Astrocyte of the cerebellum (primary cell): ENCODE measurements at regions not wholly inside any gene's neighbourhood (a gene's known extent, or its start where the extent isn't known, plus 50 kb on each side); places are given as distances from the start of the nearest gene placed in this dataset.

Source experiments
- DNase-seq: peaks from one replicate; pipeline ENCODE4 v3.0.0-alpha.2; 2011; ENCODE audit warnings: low read depth
- H3K4me3 ChIP-seq: 2 replicates; pipeline ENCODE4 v1.5.1; 2011; ENCODE audit warnings: mild to moderate bottlenecking, low read depth, low read length, moderate library complexity
- CTCF ChIP-seq: IDR thresholded peaks from 2 replicates; pipeline ENCODE4 v1.5.1; 2012; ENCODE audit warnings: low read length, low read depth, moderate library complexity, mild to moderate bottlenecking; ENCODE audit errors: missing control alignments
- in situ Hi-C: cut with HindIII; loops from 2 replicates; pipeline ENCODE4 v1.10.0; 2017; ENCODE audit warnings: low sequenced_read_pairs

- in situ Hi-C loops, result no loop called here
- DNase-seq, result no peak
- H3K4me3 ChIP-seq, result no peak overlapping the region
- no peak for TF ChIP-seq CTCF
Observed at GRCh38 chr21:20611008-20611407, 387.2 kb upstream of the NCAM2 start.

- no peak for DNase-seq
- TF ChIP-seq CTCF, result no peak
- in situ Hi-C loops, result no loop called here
- H3K4me3 ChIP-seq, result no peak overlapping the region
Observed at GRCh38 chr21:20613654-20614053, 384.6 kb upstream of the NCAM2 start.

GRCh38 chr21:20617130-20617529 lies 381.1 kb upstream of the NCAM2 start:
- H3K4me3 ChIP-seq, result no peak overlapping the region
- no peak for DNase-seq
- TF ChIP-seq CTCF, result no peak
- in situ Hi-C loops, result no loop called here

- TF ChIP-seq CTCF, result no peak
- in situ Hi-C loops, result no loop called here
- no peak overlapping the region for H3K4me3 ChIP-seq
- no peak for DNase-seq
Observed at GRCh38 chr21:20618878-20619277, 379.3 kb upstream of the NCAM2 start.

- H3K4me3 ChIP-seq, result no peak overlapping the region
- no peak for TF ChIP-seq CTCF
- DNase-seq, result no peak
- in situ Hi-C loops, result no loop called here
Observed at GRCh38 chr21:20627594-20627993, 370.6 kb upstream of the NCAM2 start.

GRCh38 chr21:20631633-20632032 lies 366.6 kb upstream of the NCAM2 start:
- TF ChIP-seq CTCF, result no peak
- in situ Hi-C loops, result no loop called here
- no peak for DNase-seq
- no peak overlapping the region for H3K4me3 ChIP-seq

- in situ Hi-C loops, result no loop called here
- TF ChIP-seq CTCF, result no peak
- no peak overlapping the region for H3K4me3 ChIP-seq
- DNase-seq, result no peak
Observed at GRCh38 chr21:20639026-20639425, 359.2 kb upstream of the NCAM2 start.
